SK-N-SH treated with all-trans-retinoic acid at 6 μM for 48 hours (cell line): ENCODE measurements at regions not wholly inside any gene's neighbourhood (a gene's known extent, or its start where the extent isn't known, plus 50 kb on each side); places are given as distances from the start of the nearest gene placed in this dataset.

Experiments used
- ATAC-seq: fragments of 200-7000 bp; cut with Tn5 transposase; 3 replicates; pipeline ENCODE4 v1.9.1; 2020; ENCODE audit warnings: mild to moderate bottlenecking, moderate library complexity
- ARNTL ChIP-seq: fragments of 450-650 bp; formaldehyde crosslinking; IDR thresholded peaks from 2 replicates; pipeline ENCODE4 v1.5.0; 2020; ENCODE audit warnings: low read depth, mild to moderate bottlenecking, moderate library complexity, borderline replicate concordance
- BACH2 ChIP-seq: fragments of 250-450 bp; sonication (Bioruptor Pico); IDR thresholded peaks from 2 replicates; pipeline ENCODE4 v1.9.0; 2021; ENCODE audit warnings: mild to moderate bottlenecking, borderline replicate concordance
- CSDC2 ChIP-seq: fragments of 250-450 bp; sonication (Bioruptor Pico); IDR thresholded peaks from 2 replicates; pipeline ENCODE4 v1.5.0; 2020; ENCODE audit warnings: mild to moderate bottlenecking, moderate library complexity
- GLIS3 ChIP-seq: fragments of 250-450 bp; sonication (Bioruptor Pico); IDR thresholded peaks from 2 replicates; pipeline ENCODE4 v1.5.0; 2020; ENCODE audit warnings: mild to moderate bottlenecking, moderate library complexity
- ISL1 ChIP-seq: fragments of 250-450 bp; sonication (Bioruptor Pico); IDR thresholded peaks from 2 replicates; pipeline ENCODE4 v2.1.2; 2022; ENCODE audit warnings: mild to moderate bottlenecking, moderate library complexity
- OSR1 ChIP-seq: fragments of 250-450 bp; sonication (Bioruptor Pico); IDR thresholded peaks from 2 replicates; pipeline ENCODE4 v1.8.0; 2022; ENCODE audit warnings: moderate library complexity, mild to moderate bottlenecking, inconsistent platforms
- PPARA ChIP-seq: fragments of 250-450 bp; sonication (Bioruptor Pico); IDR thresholded peaks from 2 replicates; pipeline ENCODE4 v1.5.0; 2020; ENCODE audit warnings: mild to moderate bottlenecking, borderline replicate concordance
- RARB ChIP-seq: fragments of 250-450 bp; sonication (Bioruptor Pico); IDR thresholded peaks from 2 replicates; pipeline ENCODE4 v1.8.0; 2021; ENCODE audit warnings: mild to moderate bottlenecking, moderate library complexity
- SNAI2 ChIP-seq: fragments of 250-450 bp; sonication (Bioruptor Pico); IDR thresholded peaks from 2 replicates; pipeline ENCODE4 v1.5.0; 2020; ENCODE audit warnings: mild to moderate bottlenecking, moderate library complexity
- TCF4 ChIP-seq: fragments of 250-450 bp; sonication (Bioruptor Pico); IDR thresholded peaks from 2 replicates; pipeline ENCODE4 v1.8.0; 2021; ENCODE audit warnings: mild to moderate bottlenecking, moderate library complexity, borderline replicate concordance
- ZC3H10 ChIP-seq: fragments of 250-450 bp; sonication (Bioruptor Pico); IDR thresholded peaks from 2 replicates; pipeline ENCODE4 v1.5.1; 2021; ENCODE audit warnings: mild to moderate bottlenecking, moderate library complexity
- ZFP3 ChIP-seq: fragments of 250-450 bp; sonication (Bioruptor Pico); IDR thresholded peaks from 2 replicates; pipeline ENCODE4 v1.5.0; 2020; ENCODE audit warnings: mild to moderate bottlenecking, moderate library complexity
- ZFP30 ChIP-seq: fragments of 450-650 bp; formaldehyde crosslinking; IDR thresholded peaks from 2 replicates; pipeline ENCODE4 v1.5.0; 2022; ENCODE audit warnings: mild to moderate bottlenecking, moderate library complexity
- ZNF8 ChIP-seq: fragments of 450-650 bp; formaldehyde crosslinking; IDR thresholded peaks from 2 replicates; pipeline ENCODE4 v1.5.0; 2020; ENCODE audit warnings: mild to moderate bottlenecking, moderate library complexity
- TF ChIP-seq, protein P1 (sequence below): fragments of 250-450 bp; sonication (Bioruptor Pico); IDR thresholded peaks from 2 replicates; pipeline ENCODE4 v1.5.1; 2021; ENCODE audit warnings: mild to moderate bottlenecking, moderate library complexity
- TF ChIP-seq, protein P2 (sequence below): fragments of 250-450 bp; sonication (Bioruptor Pico); IDR thresholded peaks from 2 replicates; pipeline ENCODE4 v1.5.1; 2020; ENCODE audit warnings: low read depth, mild to moderate bottlenecking, moderate library complexity
- TF ChIP-seq, protein P3 (sequence below): fragments of 250-450 bp; sonication (Bioruptor Pico); IDR thresholded peaks from 2 replicates; pipeline ENCODE4 v1.5.0; 2020; ENCODE audit warnings: mild to moderate bottlenecking, moderate library complexity
- TF ChIP-seq, protein P4 (sequence below): fragments of 250-450 bp; sonication (Bioruptor Pico); IDR thresholded peaks from 2 replicates; pipeline ENCODE4 v1.8.0; 2021; ENCODE audit warnings: low read depth, mild to moderate bottlenecking, moderate library complexity, borderline replicate concordance
- TF ChIP-seq, protein P5 (sequence below): fragments of 250-450 bp; sonication (Bioruptor Pico); IDR thresholded peaks from 2 replicates; pipeline ENCODE4 v1.8.0; 2020; ENCODE audit warnings: mild to moderate bottlenecking, moderate library complexity, borderline replicate concordance

DNA sequence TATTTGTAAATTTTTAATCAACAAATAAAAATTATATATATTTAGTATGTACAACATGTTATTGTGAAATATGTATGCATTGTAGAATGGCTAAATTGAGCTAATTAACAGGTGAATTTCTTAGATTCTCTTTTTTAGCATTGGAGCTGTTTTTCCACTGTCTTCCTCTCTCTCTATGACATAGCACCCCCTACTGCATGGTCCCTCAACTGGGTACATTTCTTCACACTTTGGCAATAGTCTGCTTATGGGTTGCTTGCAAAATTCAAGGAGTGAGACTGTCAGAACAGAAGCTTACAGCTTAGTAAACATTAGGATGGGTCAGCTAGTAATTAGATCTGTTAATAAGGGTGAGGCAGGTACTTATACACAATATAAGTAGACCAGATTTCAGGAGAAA is 658.5 kb upstream of the MGAT4C start:
- peak; percentile 55; the same call in 1 of the 3 replicates for ATAC-seq

DNA sequence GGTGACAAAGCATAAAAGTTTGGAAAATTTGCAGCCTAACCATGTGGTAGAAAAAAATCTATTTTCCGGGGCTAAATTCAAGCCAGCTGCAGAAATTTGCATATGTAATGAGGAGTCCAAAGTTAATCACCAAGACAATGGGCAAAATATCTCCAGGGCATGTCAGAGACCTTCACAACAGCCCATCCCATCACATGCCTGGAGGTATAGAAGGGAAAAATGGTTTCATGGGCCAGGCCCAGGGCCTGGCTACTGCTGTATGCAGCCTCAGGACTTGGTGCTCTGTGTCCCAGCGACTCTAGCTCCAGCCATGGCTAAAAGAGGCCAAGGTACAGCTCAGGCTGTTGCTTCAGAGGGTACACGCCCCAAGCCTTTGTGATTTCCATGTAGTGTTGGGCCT is 655.8 kb upstream of the MGAT4C start:
- ATAC-seq: no peak

More for the DNA sequence above, 658.5 kb upstream of the MGAT4C start:
- TF ChIP-seq CSDC2 (no peak), SNAI2 (CRISPR knock-in tag) (no peak), BACH2 (CRISPR knock-in tag) (no peak), PPARA (CRISPR knock-in tag) (no peak), GLIS3 (CRISPR knock-in tag) (no peak), ZNF8 (no peak)
- TF ChIP-seq, protein P1, sequence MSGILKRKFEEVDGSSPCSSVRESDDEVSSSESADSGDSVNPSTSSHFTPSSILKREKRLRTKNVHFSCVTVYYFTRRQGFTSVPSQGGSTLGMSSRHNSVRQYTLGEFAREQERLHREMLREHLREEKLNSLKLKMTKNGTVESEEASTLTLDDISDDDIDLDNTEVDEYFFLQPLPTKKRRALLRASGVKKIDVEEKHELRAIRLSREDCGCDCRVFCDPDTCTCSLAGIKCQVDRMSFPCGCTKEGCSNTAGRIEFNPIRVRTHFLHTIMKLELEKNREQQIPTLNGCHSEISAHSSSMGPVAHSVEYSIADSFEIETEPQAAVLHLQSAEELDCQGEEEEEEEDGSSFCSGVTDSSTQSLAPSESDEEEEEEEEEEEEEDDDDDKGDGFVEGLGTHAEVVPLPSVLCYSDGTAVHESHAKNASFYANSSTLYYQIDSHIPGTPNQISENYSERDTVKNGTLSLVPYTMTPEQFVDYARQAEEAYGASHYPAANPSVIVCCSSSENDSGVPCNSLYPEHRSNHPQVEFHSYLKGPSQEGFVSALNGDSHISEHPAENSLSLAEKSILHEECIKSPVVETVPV (CRISPR knock-in tag): no peak

DNA sequence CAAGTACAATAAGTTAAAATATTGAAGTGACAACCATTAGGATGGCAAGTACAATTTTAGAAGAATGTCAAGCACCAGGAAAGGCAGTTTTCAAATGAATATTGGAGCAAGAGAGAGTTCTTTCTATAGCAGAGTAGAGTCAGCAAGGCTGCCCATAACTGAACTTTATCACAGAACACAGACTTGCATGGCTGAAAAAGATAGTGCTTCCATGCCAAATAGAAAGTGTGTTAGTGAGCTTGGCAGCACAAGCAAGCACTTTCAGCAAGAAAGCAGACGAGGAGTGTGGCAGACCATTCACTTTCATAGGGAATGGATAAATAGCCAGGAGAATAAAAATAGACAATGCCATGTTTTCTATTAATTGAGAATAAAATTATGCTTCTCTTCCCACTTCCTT is 647.0 kb upstream of the MGAT4C start:
- no peak for ATAC-seq
- TF ChIP-seq ARNTL (CRISPR knock-in tag) (no peak), ZFP3 (CRISPR knock-in tag) (no peak), RARB (CRISPR knock-in tag) (no peak), ZNF8 (no peak), ZFP30 (no peak), CSDC2 (no peak), ISL1 (CRISPR knock-in tag) (no peak)
- TF ChIP-seq, protein P2, sequence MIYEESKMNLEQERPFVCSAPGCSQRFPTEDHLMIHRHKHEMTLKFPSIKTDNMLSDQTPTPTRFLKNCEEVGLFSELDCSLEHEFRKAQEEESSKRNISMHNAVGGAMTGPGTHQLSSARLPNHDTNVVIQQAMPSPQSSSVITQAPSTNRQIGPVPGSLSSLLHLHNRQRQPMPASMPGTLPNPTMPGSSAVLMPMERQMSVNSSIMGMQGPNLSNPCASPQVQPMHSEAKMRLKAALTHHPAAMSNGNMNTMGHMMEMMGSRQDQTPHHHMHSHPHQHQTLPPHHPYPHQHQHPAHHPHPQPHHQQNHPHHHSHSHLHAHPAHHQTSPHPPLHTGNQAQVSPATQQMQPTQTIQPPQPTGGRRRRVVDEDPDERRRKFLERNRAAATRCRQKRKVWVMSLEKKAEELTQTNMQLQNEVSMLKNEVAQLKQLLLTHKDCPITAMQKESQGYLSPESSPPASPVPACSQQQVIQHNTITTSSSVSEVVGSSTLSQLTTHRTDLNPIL (CRISPR knock-in tag): no peak
- TF ChIP-seq, all 23 proteins: peak for 0

More for the DNA sequence above, 655.8 kb upstream of the MGAT4C start:
- no peak for TF ChIP-seq TCF4 (CRISPR knock-in tag)
- TF ChIP-seq BACH2 (CRISPR knock-in tag): no peak
- no peak for TF ChIP-seq ZNF8
- TF ChIP-seq, protein P3, sequence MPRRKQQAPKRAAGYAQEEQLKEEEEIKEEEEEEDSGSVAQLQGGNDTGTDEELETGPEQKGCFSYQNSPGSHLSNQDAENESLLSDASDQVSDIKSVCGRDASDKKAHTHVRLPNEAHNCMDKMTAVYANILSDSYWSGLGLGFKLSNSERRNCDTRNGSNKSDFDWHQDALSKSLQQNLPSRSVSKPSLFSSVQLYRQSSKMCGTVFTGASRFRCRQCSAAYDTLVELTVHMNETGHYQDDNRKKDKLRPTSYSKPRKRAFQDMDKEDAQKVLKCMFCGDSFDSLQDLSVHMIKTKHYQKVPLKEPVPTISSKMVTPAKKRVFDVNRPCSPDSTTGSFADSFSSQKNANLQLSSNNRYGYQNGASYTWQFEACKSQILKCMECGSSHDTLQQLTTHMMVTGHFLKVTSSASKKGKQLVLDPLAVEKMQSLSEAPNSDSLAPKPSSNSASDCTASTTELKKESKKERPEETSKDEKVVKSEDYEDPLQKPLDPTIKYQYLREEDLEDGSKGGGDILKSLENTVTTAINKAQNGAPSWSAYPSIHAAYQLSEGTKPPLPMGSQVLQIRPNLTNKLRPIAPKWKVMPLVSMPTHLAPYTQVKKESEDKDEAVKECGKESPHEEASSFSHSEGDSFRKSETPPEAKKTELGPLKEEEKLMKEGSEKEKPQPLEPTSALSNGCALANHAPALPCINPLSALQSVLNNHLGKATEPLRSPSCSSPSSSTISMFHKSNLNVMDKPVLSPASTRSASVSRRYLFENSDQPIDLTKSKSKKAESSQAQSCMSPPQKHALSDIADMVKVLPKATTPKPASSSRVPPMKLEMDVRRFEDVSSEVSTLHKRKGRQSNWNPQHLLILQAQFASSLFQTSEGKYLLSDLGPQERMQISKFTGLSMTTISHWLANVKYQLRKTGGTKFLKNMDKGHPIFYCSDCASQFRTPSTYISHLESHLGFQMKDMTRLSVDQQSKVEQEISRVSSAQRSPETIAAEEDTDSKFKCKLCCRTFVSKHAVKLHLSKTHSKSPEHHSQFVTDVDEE (CRISPR knock-in tag): no peak
- no peak for TF ChIP-seq SNAI2 (CRISPR knock-in tag)
- TF ChIP-seq, protein P4, sequence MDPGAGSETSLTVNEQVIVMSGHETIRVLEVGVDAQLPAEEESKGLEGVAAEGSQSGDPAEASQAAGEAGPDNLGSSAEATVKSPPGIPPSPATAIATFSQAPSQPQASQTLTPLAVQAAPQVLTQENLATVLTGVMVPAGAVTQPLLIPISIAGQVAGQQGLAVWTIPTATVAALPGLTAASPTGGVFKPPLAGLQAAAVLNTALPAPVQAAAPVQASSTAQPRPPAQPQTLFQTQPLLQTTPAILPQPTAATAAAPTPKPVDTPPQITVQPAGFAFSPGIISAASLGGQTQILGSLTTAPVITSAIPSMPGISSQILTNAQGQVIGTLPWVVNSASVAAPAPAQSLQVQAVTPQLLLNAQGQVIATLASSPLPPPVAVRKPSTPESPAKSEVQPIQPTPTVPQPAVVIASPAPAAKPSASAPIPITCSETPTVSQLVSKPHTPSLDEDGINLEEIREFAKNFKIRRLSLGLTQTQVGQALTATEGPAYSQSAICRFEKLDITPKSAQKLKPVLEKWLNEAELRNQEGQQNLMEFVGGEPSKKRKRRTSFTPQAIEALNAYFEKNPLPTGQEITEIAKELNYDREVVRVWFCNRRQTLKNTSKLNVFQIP (CRISPR knock-in tag): no peak
- TF ChIP-seq ZC3H10 (CRISPR knock-in tag): no peak
- TF ChIP-seq CSDC2: no peak
- TF ChIP-seq, protein P5, sequence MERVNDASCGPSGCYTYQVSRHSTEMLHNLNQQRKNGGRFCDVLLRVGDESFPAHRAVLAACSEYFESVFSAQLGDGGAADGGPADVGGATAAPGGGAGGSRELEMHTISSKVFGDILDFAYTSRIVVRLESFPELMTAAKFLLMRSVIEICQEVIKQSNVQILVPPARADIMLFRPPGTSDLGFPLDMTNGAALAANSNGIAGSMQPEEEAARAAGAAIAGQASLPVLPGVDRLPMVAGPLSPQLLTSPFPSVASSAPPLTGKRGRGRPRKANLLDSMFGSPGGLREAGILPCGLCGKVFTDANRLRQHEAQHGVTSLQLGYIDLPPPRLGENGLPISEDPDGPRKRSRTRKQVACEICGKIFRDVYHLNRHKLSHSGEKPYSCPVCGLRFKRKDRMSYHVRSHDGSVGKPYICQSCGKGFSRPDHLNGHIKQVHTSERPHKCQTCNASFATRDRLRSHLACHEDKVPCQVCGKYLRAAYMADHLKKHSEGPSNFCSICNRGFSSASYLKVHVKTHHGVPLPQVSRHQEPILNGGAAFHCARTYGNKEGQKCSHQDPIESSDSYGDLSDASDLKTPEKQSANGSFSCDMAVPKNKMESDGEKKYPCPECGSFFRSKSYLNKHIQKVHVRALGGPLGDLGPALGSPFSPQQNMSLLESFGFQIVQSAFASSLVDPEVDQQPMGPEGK (CRISPR knock-in tag): no peak
- no peak for TF ChIP-seq OSR1 (CRISPR knock-in tag)
- TF ChIP-seq RARB (CRISPR knock-in tag): no peak

DNA sequence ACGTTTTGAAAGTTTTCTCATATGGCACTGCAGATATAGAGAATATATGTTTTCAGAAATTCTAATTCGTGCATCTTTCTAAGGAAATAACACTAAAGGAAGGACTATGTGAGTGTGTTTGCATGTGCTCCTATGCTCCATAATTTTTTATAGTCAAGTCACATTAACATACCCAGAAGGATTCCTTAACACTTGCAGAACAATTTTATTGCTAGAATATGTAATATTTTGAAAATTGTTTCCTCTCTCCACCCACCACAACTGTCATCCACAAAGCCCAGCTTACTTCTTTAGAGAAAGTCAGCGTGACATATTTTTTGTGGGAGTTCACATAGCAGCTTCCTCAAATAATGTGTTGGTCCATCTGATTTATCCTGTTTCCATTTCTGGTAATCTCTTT is 604.6 kb upstream of the MGAT4C start:
- ATAC-seq: no peak
- TF ChIP-seq BACH2 (CRISPR knock-in tag) (no peak), ISL1 (CRISPR knock-in tag) (no peak), ZNF8 (no peak), ZFP30 (no peak), PPARA (CRISPR knock-in tag) (no peak), TCF4 (CRISPR knock-in tag) (no peak), OSR1 (CRISPR knock-in tag) (no peak), SNAI2 (CRISPR knock-in tag) (no peak)
- TF ChIP-seq, protein P1 (CRISPR knock-in tag): no peak
- TF ChIP-seq, protein P4 (CRISPR knock-in tag): no peak
- TF ChIP-seq, protein P5 (CRISPR knock-in tag): no peak
